Stimulated activated CD4-positive, alpha-beta T cell treated with anti-CD3 and anti-CD28 coated beads, TNF-alpha, amount 100 ng/mL, for 24 hours (primary cell): ENCODE measurements at regions not wholly inside any gene's neighbourhood (a gene's known extent, or its start where the extent isn't known, plus 50 kb on each side); places are given as distances from the start of the nearest gene placed in this dataset.

Experiments used
- DNase-seq, 3 experiments: peaks; one replicate each; pipeline ENCODE4 v3.0.0-alpha.2; 2020; ENCODE audit warnings: low read depth in 3 of 3

- no peak for DNase-seq
Observed at GRCh38 chr17:72425794-72426168, 305.0 kb downstream of the SOX9 start.

DNA sequence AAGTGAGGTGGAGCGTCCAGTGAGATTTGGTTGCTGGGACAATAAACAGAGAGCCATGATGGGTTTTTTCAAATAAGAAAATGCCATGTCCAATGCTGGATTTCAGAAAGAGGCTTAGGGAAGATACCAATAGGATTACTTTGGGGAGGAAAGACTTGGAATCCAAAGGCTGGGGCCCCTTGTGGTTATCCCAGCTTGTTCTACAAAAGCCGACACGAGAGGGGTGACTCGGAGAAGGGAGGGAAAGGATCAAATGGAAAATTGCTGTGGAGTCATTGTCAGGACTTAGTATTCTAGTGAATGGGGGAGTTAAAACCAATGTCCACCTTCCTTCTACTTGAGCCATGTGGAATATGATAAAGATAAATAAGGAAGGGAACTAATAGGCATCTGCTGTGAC, 305.5 kb downstream of the SOX9 start:
- no peak for DNase-seq

DNA sequence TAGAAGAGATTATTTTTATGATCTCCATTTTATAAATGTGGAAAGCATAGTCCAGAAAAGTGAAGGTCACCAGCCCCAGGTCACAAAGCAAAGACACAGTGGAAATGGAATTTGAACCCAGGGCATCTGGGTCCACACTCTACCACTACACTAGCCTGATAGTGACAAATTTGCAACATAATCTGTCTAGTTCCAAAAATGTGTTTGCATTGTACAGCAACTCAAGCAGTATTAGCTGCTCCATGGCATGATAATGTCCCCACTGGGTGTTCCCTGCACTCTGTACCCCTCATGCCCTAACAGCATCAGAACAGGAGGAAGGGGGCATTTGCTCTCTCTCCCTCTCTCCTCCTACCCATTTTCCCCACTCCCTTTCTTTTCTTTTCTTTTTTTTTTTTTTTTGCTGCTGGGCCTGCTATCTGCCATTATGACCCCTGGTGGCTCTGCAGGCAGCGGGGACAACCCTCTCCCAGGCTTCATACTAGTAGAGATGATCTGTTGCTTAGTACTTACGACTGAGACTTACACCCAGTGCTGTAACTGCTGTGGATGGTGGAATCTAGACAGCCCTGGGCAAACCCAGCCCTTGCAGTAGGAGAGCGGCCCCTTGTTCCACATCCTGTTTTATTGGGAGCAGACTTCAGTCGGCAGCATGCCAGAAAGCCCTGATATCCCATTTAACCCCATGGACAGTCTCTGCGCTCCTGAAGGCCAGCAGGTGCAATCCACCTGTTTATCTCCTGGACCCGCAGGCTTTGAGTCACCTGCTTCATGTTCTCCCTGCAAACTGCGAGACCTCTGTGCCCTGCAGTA, 306.3 kb downstream of the SOX9 start:
- DNase-seq, result no peak

- DNase-seq, result no peak
Observed at GRCh38 chr17:72427761-72428109, 306.9 kb downstream of the SOX9 start.

- no peak for DNase-seq
Observed at GRCh38 chr17:72429066-72429638, 308.3 kb downstream of the SOX9 start.

GRCh38 chr17:72430611-72431432, 310.0 kb downstream of the SOX9 start:
- DNase-seq, result no peak

DNA sequence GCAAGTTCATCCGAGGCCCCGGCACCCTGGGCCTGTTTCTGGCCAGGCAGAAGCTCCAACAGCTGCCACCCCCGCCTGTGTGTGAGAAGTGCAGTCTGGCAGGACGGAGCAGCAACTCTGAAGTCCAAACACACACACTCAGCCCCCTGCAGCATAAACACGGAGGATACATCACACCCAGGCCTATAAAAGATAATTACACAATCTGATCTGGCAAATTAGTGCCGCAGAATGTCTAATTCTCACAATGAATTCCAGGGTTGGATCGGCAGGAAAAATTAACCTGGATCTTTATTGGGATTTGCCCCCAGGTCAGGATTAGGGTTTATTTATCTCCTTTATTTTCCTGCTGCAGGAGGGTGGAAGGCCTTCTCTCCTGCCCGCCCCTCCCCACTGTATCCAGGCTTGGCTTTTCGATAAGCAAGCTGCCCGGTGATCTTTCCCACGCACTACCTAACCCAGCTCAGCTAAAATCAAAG, 311.4 kb downstream of the SOX9 start:
- no peak for DNase-seq

DNA sequence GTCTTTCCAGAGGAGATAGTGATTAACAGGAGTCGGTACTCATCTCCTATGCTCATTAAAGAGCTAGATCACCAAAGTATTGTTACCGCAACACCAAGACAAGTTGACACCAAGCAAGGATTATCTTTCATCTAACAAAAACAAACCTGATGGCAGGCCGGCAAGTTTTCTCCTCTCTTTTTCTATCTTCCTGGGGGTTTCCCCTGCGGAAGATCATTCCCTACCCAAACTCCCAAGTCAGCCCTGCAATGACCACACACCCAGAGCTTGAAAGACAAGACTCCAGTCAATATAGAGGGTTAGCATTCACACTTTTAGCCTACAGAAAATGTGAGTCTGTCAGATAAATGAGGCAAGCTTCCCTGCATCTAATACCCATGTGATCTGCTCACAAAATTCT, 312.1 kb downstream of the SOX9 start:
- DNase-seq, result no peak

GRCh38 chr17:72433797-72434196, 313.0 kb downstream of the SOX9 start:
- no peak for DNase-seq

- no peak for DNase-seq
Observed at GRCh38 chr17:72434581-72434980, 313.8 kb downstream of the SOX9 start.

GRCh38 chr17:72434991-72435618, 314.3 kb downstream of the SOX9 start:
- no peak for DNase-seq

GRCh38 chr17:72438783-72439182, 318.0 kb downstream of the SOX9 start:
- no peak for DNase-seq

DNA sequence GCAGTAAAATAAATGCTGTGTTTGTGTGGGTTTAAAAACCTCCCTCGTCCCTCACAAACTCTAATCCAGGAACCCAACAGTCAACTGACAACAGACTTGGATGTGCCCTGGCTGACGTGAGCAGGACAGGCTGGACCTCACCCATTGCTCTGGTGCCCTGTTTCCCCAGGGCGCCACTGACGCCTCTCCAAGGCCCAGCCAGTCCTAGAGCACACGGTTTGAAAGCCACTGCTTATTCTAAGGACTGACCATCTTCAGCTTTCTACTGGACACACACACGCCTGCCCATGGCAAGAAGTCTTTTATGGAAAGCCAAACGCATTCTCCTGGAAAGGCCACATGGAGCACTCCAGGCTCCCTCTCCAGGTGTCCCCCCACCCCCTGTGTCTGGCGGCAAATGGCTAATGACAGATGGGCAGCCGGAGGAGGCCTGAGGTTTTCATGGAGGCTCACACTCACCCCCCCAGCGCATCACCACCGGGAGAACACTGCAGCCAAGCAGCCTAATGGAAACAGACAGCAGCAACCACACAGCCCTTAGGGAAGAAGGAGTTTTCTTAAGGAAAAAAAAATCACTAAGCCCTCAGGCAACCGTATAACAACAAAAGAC, 319.2 kb downstream of the SOX9 start:
- no peak for DNase-seq

- DNase-seq, result no peak
Observed at GRCh38 chr17:72440961-72441360, 320.1 kb downstream of the SOX9 start.

GRCh38 chr17:72441909-72442308, 321.1 kb downstream of the SOX9 start:
- DNase-seq, result no peak

GRCh38 chr17:72444517-72445054, 323.8 kb downstream of the SOX9 start:
- no peak for DNase-seq

DNA sequence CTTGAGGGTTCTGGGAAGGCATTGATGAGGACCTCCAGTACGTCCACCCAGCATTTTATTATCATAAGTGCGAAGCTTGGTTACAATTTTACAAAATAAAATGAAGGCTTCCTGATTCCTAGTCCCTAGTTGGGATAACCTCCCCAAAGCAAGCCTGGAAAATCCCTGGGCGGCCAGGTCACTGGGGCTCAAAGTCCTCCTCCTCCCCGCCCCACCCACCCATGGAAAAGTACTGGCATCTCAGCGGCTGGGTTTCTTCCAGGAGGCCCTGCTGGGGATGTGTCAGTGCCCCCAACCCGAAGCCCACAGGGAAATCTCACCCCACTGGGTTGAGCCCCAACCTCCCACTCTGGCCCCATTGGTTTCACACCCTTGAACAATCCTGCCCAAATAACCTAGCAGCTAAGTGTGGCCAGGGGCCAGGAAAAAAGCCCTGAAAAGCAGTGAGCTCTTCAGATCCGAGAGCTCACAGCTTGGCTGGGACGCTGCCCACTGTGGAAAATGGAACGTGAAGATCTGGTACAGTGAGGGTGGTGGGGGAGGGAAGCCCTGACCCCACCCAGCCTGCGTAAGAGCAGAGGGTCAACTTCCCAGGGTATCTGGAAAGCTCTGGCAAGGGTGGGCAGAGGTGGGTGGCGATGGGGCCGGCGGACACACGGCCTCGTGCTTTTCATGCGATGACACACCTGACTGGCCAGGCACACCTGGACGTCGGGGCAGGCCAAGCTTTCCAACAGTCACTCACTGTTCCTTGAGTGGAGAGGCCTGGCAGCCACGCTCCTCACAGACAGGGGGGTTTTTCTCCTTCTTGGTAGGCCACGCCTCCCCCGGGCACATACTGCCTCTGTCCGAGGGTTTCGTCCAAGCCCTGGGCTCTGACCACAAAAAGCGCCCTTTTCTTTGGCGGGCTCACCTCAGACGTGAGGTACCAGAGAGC, 324.5 kb downstream of the SOX9 start:
- no peak for DNase-seq

DNA sequence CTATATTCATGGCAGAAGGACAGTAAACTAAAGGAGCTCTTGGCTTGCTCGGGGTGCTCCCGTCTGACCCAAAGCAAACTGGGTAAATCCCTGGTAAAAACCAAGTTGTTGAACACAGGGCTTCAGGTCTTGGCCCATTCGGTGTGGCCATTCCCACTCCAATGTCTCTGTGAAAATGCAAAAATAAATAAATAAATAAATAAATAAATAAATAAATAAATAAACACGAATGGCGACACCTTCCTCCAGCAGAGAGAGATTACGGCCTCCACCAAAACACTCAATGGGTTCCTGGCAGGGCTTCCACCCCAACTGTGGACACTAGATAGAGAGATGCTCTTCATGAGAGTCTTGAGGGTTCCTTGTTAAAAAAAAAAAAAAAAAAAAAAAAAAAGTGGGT, 325.3 kb downstream of the SOX9 start:
- no peak for DNase-seq

GRCh38 chr17:72446525-72447250, 325.9 kb downstream of the SOX9 start:
- DNase-seq, result no peak

DNA sequence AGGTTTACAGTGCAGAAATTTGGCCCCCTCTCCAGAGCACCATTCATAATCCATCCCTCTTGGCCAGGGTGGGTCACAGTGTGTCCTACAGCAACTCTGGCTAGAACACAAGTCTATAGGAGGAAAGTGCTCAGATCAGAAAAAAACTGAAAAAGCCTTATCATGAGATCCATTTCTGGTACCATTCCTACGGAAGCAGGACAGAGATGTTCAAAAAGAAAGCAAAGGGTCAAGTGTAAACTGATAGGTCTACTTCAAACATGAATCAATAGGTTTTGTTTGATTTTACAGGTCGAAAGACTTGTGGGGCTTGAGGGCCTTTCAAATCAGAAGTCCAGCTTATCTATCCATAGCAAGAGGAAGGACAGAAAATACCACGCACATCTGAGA, 326.4 kb downstream of the SOX9 start:
- no peak for DNase-seq
